B cell (primary cell): ENCODE measurements at regions not wholly inside any gene's neighbourhood (a gene's known extent, or its start where the extent isn't known, plus 50 kb on each side); places are given as distances from the start of the nearest gene placed in this dataset.

Experiments
- CTCF ChIP-seq: fragments of 200-600 bp; IDR thresholded peaks from one replicate; pipeline ENCODE4 v1.8.0; 2022; ENCODE audit warnings: antibody characterized with exemption, mild to moderate bottlenecking
- EZH2 ChIP-seq: IDR thresholded peaks from 2 replicates; pipeline ENCODE4 v1.6.1; 2012; ENCODE audit warnings: borderline replicate concordance, low read depth, mild to moderate bottlenecking, moderate library complexity, low read length; ENCODE audit not compliant: insufficient read depth, poor library complexity, severe bottlenecking

- TF ChIP-seq EZH2, result no peak
- TF ChIP-seq CTCF, result no peak
Measured at GRCh38 chr21:35222021-35222420, 172.9 kb upstream of the RUNX1 start.
